NCI-H1092 treated with DMSO at 0.1 percent for 48 hours (cell line): ENCODE measurements at regions not wholly inside any gene's neighbourhood (a gene's known extent, or its start where the extent isn't known, plus 50 kb on each side); places are given as distances from the start of the nearest gene placed in this dataset.
A peak's percentile ranks its signal among the peaks of the same experiment; 100 is the strongest.
"Not testable (repeated sequence)": the region's sequence is repeated elsewhere in the genome, so short reads cannot be mapped to it uniquely, and the experiment has no call there.

Experiments
- DNase-seq: peaks from one replicate; lab custom pipeline; 2025; lab: John Stamatoyannopoulos, UW

- peak; percentile 8 for DNase-seq
Measured at GRCh38 chr10:5576780-5577624, 52.2 kb downstream of the CALML3 start.

GRCh38 chr10:5580038-5580428 is 55.3 kb downstream of the CALML3 start:
- DNase-seq = not testable (repeated sequence)

GRCh38 chr10:5581670-5582566 is 57.2 kb downstream of the CALML3 start:
- no peak for DNase-seq

- no peak for DNase-seq
Measured at GRCh38 chr10:5582736-5583135, 58.0 kb downstream of the CALML3 start.

- peak; percentile 98 for DNase-seq
Measured at GRCh38 chr10:5583525-5584175, 58.9 kb downstream of the CALML3 start.

- DNase-seq = peak; percentile 25
Measured at GRCh38 chr10:5584895-5585516, 60.2 kb downstream of the CALML3 start.

- DNase-seq = peak; percentile 93
Measured at GRCh38 chr10:5585517-5586206, 60.9 kb downstream of the CALML3 start.

- DNase-seq = peak; percentile 23
Measured at GRCh38 chr10:5587151-5588079, 62.7 kb downstream of the CALML3 start.

GRCh38 chr10:5588080-5588453 is 63.3 kb downstream of the CALML3 start:
- DNase-seq = no peak

- no peak for DNase-seq
Measured at GRCh38 chr10:5588603-5589002, 63.8 kb downstream of the CALML3 start.
